Activated CD4-positive, alpha-beta T cell treated with anti-CD3 and anti-CD28 coated beads, Interleukin-2, amount 50 U/mL, for 48 hours (primary cell): ENCODE measurements at regions not wholly inside any gene's neighbourhood (a gene's known extent, or its start where the extent isn't known, plus 50 kb on each side); places are given as distances from the start of the nearest gene placed in this dataset.
A peak's percentile ranks its signal among the peaks of the same experiment; 100 is the strongest.
"Not testable (repeated sequence)": the region's sequence is repeated elsewhere in the genome, so short reads cannot be mapped to it uniquely, and the experiment has no call there.

Source experiments
- DNase-seq, 2 experiments: peaks; one replicate each; pipeline ENCODE4 v3.0.0-alpha.2; 2020

DNA sequence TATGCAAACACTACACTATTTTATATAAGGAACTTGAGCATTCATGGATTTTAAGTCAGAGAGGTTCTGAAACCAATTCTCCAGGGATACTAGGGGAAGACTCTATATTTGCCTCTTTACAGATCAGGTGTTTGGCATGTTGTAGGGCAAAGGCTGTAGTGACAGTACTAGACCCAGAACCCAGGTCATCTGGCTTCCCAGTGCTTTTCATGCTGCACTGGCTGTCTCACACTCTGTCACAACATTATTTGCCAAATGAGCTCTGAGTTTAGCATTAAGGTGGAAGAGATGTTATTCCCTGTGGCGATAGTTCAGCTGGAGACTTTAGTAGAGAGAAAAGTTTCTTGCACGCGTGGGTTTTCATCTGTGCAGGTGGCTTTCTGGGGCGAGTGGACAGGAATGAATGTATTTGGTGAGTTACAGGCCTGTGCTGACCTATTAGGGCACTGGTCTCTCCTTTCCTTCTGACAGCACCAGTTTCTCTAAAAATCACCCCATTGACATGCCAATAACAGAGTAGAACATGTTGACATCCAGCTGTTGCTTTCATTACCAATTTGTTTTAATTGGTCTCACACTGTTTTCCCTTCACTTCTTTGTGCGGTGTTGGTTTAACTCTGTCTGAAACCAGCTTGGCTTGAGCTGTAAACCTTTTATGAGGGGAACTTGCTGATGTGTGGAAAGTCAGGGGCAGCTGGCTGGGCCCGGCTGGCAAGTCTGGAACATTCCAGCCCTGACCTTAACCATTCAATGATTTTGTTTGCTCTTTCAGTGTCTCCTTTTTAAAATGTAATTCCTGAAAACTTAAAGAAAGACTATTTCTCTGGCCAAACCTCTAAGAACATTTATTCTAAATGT, 643.0 kb upstream of the FAM98A start:
- no peak for DNase-seq

DNA sequence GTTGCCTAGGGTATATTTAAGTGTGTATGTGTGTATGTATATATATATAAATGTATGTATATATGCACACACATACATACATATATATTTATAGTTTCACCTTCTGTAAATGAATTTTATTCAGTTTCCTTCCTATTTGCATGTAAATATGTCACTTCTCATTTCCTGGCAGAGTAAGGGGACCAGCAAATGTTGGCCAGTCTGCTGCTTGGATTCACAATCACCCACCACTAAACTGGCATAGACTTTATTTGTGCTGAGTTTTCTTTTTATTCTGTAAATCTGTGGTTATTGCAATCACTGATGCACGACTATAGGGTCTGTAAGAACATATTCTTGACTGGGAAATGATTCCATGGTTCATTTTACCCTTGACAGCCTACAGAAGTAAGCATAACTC, 640.4 kb upstream of the FAM98A start:
- DNase-seq, result no peak

GRCh38 chr2:34234823-34235222, 635.7 kb upstream of the FAM98A start:
- DNase-seq, result no peak

GRCh38 chr2:34229998-34230397, 630.9 kb upstream of the FAM98A start:
- no peak for DNase-seq

DNA sequence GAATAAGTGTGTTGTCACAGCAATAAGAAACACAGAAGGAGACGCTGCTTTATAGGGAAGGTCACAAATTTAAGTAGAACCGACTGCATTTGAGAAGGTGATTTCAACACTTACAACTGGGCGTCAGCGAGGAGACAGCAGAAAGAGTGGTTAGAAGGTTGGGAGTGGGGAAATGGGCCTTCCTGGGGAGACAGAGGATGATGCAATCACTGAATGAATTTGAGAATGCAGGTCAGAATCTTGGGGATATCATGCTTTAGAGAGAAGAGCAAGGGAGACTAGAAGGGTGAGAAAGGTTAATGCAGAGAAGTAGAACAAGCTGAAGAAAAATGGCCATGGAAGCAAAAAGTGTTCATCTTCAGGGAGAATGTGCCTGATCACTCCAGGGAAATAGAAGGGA, 616.1 kb upstream of the FAM98A start:
- no peak for DNase-seq

GRCh38 chr2:34210382-34210781, 611.3 kb upstream of the FAM98A start:
- DNase-seq, result peak in 1 of 2 experiments; percentile 1

GRCh38 chr2:34204560-34204959, 605.5 kb upstream of the FAM98A start:
- DNase-seq, result no peak

DNA sequence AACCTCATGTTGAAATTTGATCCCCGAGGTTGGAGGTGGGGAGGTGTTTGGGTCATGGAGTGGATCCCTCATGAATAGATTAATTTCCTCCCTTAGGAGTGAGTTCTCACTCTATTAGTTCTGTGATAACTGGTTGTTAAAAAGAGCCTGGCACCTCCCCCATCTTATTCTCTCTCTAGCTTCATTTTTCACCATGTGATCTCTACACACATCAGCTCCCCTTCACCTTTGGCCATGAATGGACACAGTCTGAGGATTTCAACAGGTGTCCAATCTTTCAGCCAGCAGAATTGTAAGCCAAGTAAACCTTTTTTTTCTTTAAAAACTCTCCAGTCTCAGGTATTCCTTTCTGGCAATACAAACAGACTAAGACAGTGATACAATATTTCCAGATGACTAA, 602.0 kb upstream of the FAM98A start:
- DNase-seq, result no peak

DNA sequence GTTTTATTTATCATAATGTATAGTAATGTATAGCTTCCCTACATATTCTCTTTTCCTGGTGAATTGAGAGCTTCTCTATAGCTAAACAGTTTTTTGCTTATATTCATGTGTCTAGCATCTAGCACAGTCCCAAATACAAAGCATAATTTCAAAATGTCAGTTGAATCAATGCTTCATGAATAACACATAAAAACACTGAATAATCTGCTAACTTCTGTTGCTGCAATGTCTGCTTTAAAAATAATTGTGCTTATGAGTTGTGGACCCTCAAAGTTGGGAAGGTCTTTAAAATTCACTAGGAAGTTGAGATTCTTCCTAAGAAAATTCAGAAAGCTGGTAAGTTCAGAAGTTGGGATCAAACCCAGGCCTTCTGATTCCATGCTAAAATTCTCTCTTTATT, 600.9 kb upstream of the FAM98A start:
- no peak for DNase-seq

DNA sequence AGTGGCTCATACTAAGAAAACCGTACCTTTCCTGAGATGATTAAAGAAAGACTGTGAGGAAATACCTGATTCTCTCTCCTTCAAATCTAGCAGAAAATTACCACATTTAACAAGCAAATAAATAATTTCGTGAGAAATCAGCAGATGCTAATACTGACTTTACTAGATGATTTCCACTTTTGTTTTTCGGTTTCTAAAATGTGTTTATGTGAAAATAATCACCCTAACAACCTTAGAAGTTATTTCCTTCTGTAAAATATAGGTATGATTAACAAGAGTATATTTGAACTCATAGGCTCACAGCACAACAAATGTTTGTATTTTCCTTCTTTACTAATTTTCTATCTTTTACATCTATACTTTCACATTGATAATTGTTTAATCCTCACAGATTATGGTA, 594.1 kb upstream of the FAM98A start:
- DNase-seq, result no peak

- no peak for DNase-seq
Observed at GRCh38 chr2:34188464-34189303, 589.6 kb upstream of the FAM98A start.

DNA sequence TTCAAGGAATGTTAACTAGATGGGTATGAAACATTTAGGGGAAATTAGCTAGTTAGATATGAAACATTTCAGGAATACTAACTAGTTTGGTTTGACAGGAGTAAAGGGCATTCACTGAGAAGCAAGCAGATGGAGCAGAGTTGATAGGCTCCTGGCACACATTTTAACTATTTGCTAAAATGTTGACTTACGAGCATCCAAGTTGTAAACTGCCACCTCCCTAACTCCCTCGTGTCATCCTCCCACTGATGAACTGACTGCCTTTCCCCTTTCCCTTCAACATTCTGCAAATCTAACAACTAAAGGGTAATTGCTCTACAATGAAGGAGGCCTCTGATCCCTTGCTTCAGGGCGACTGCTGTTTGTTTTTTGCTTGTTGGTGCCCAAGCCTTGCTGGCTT, 580.4 kb upstream of the FAM98A start:
- no peak for DNase-seq

DNA sequence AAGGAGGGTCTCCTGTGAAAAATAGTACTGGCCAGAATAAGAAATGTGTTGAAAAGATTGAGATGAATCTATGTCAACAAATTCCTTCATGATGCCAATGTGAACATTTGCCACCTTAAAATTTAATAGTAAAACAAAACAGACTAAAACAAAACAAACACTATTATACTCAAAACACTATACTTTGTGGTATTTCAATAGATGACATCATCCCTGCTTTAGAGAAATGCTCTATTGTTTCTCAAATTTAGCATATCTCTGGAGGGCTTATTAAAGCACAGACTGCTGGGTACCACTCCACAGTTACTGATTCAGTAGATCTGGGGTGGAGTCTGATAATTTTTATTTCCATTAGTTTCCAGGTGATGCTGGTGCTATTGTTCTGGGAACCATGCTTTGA, 579.4 kb upstream of the FAM98A start:
- DNase-seq, result no peak

GRCh38 chr2:34176693-34177092, 577.6 kb upstream of the FAM98A start:
- DNase-seq, result no peak

- DNase-seq, result no peak
Observed at GRCh38 chr2:34174506-34174905, 575.4 kb upstream of the FAM98A start.

GRCh38 chr2:34162231-34162630, 563.1 kb upstream of the FAM98A start:
- DNase-seq, result no peak

- no peak for DNase-seq
Observed at GRCh38 chr2:34161549-34161948, 562.5 kb upstream of the FAM98A start.

GRCh38 chr2:34159901-34160300, 560.8 kb upstream of the FAM98A start:
- no peak for DNase-seq

- DNase-seq, result no peak
Observed at GRCh38 chr2:34153484-34153883, 554.4 kb upstream of the FAM98A start.

- no peak for DNase-seq
Observed at GRCh38 chr2:34147780-34148179, 548.7 kb upstream of the FAM98A start.

- no peak for DNase-seq
Observed at GRCh38 chr2:34143149-34143548, 544.0 kb upstream of the FAM98A start.

- not testable (repeated sequence) for DNase-seq
Observed at GRCh38 chr2:34142531-34143008, 543.5 kb upstream of the FAM98A start.

GRCh38 chr2:34133065-34133464, 534.0 kb upstream of the FAM98A start:
- DNase-seq, result not testable (repeated sequence)

DNA sequence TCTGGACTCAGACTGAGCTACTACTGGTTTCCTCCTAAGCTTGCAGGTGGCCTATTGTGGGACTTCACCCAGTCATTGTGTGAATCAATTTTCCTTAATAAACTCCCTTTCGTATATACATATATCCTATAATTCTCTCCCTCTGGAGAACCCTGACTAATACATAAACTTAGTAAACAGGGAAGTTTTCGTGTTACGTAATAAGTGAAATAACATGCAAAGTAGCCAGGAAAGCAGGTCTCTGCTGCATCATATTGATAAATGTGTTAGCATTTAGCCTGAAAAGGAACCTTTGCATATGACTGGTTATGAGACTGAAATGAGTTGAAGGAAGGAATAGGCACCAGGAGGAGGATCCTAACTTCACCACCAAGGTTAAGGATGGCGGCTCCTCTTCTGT, 527.2 kb upstream of the FAM98A start:
- no peak for DNase-seq
